GM18867 (cell line): ENCODE measurements at regions not wholly inside any gene's neighbourhood (a gene's known extent, or its start where the extent isn't known, plus 50 kb on each side); places are given as distances from the start of the nearest gene placed in this dataset.

Experiments
- ATAC-seq: cut with Tn5 transposase; IDR thresholded peaks from one replicate; pipeline ENCODE4 v1.9.1; 2021; ENCODE audit warnings: mild to moderate bottlenecking, moderate library complexity; ENCODE audit not compliant: unreplicated experiment

DNA sequence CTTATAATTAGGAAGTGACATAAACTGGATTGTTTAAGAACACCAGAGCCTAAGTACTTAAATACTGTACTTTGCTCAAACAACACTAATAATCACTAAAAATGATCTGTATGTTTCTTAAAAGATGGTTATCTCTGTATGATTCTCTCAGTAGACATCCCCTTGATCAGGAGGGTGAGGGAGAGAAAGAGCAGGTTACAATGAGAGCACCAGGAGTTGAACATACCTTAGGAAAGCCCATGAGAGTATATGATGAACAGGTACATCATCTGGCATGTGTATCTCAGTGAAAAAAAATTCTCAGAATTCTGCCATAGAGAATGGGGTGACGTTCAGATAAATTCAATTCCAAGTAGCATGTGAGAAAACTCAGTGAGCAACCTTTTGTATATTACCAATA is 59.9 kb upstream of the IL2 start:
- no peak for ATAC-seq

DNA sequence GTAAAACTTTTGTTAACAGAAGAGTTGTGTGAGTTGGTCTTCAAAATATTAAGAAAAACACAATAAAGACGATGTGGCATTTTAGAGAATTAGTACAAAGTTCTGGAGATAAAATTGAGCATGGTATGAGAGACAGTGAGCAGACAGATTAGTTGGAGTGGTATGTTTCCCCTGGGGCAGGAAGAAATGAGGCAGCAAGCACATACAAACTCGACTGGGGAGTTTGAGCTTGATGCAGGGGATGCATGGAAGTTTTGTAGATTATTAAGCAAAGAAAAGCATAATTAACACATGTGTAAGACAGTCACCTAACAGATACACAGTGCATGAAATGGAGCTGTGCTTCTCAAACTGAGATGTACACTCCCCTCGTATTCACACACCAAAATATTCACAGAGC is 58.1 kb upstream of the IL2 start:
- no peak for ATAC-seq

DNA sequence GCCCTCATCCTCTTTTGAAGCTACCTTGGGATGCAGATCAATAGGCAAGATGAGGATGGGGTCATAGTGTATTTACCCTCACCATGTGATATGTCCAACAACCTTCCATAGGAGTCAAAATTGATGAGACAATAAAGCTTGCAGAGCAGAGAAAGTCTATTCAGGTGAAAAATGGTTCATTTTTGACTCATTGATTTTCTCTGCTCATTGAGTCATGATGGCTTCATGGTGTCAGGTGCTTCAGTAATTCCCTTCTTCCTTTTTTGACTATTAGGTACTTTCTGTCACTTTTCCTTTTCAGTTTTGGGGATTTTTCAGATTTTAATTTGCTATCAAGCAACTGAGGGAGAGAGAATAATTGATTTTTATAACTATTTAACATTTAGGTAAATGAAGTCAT is 55.9 kb upstream of the IL2 start:
- no peak for ATAC-seq

DNA sequence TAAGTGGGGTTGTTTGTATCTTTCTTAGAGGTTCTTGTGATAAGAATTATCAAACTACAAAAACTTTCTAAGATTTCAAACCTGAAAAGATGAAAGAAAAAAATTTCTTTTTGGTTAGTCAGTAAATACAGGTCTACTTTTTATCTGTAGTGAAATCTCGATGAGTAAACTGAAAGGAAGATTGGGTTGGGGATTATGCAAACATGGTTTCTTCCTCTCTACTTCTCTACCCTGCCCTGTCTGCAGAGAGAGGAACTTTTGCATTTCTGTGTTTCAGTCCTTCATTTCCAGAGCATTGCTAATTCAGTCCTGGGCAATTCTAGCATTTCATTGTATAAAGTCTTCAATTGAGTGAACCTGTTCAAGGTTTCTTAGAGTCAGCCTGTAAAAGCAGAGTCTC is 51.6 kb upstream of the IL2 start:
- peak; percentile 90 for ATAC-seq
